DND-41 (cell line): ENCODE measurements at regions not wholly inside any gene's neighbourhood (a gene's known extent, or its start where the extent isn't known, plus 50 kb on each side); places are given as distances from the start of the nearest gene placed in this dataset.

ENCODE experiments used
- CTCF ChIP-seq: IDR thresholded peaks from 2 replicates; pipeline ENCODE4 v1.5.1; 2012; ENCODE audit warnings: borderline replicate concordance, low read length, moderate library complexity, mild to moderate bottlenecking; ENCODE audit not compliant: poor library complexity, severe bottlenecking; ENCODE audit errors: extremely low read depth
- EZH2 ChIP-seq: IDR thresholded peaks from 3 replicates; pipeline ENCODE4 v1.6.1; 2012; ENCODE audit warnings: borderline replicate concordance, low read depth, mild to moderate bottlenecking, moderate library complexity, low read length, inconsistent platforms; ENCODE audit not compliant: severe bottlenecking

- TF ChIP-seq CTCF (no peak), EZH2 (no peak)
These were observed 52.5 kb upstream of the NEDD4L start for GRCh38 chr18:57991552-57991951.
